HCT116 (cell line): ENCODE measurements at regions not wholly inside any gene's neighbourhood (a gene's known extent, or its start where the extent isn't known, plus 50 kb on each side); places are given as distances from the start of the nearest gene placed in this dataset.

Source experiments
- EZH2 ChIP-seq: fragments of 200-600 bp; sonication (generic); IDR thresholded peaks from 2 replicates; pipeline ENCODE4 v1.6.1; 2017; ENCODE audit warnings: antibody characterized with exemption, mixed run types
- MAX ChIP-seq: IDR thresholded peaks from 2 replicates; pipeline ENCODE4 v1.6.1; 2012
- POLR2A ChIP-seq: IDR thresholded peaks from 2 replicates; pipeline ENCODE4 v1.7.0; 2011; ENCODE audit warnings: borderline replicate concordance; ENCODE audit not compliant: insufficient read depth, insufficient read length; ENCODE audit errors: extremely low read depth
- POLR2AphosphoS5 ChIP-seq: IDR thresholded peaks from 2 replicates; pipeline ENCODE4 v1.6.1; 2011; ENCODE audit warnings: mild to moderate bottlenecking, low read depth, low read length, moderate library complexity
- YY1 ChIP-seq: IDR thresholded peaks from 2 replicates; pipeline ENCODE4 v1.6.1; 2011; ENCODE audit warnings: low read length, low read depth, moderate library complexity, mild to moderate bottlenecking; ENCODE audit not compliant: insufficient replicate concordance; ENCODE audit errors: extremely low read depth
- TF ChIP-seq, protein P1 (sequence below), 3 experiments: fragments of 200-600 bp in 1 of 3; sonication (generic) in 1 of 3; IDR thresholded peaks in 2 of 3; conservative IDR thresholded peaks in 1 of 3; 2 replicates each; pipeline ENCODE4 v1.5.1; 2012 to 2017; ENCODE audit warnings: low read depth in 2 of 3, low read length in 2 of 3, antibody characterized with exemption in 1 of 3, borderline replicate concordance in 1 of 3, control low read depth in 1 of 3, mild to moderate bottlenecking in 1 of 3, mixed read lengths in 1 of 3, mixed run types in 1 of 3, moderate library complexity in 1 of 3; ENCODE audit not compliant: insufficient read depth in 1 of 3

DNA sequence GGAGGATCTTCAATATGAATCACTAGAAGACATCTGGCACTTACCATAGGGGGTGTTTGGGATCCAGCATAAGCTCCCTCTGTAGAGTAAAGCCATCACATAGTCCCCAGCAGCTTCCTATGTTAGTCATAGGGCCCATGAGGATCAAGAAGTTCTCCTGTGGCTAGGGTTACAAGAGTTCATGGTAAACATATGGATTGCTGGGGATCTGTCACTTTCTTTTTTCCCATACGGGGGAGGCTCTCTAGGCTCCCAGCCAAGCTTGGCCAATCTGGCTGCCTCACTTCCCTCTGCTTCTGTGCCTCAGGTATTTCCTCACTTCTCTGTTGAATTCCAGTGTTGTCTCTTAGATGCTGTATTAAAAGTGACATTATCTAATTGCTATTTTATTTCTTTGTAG is 597.9 kb downstream of the PDCD6IP start:
- TF ChIP-seq, protein P1, sequence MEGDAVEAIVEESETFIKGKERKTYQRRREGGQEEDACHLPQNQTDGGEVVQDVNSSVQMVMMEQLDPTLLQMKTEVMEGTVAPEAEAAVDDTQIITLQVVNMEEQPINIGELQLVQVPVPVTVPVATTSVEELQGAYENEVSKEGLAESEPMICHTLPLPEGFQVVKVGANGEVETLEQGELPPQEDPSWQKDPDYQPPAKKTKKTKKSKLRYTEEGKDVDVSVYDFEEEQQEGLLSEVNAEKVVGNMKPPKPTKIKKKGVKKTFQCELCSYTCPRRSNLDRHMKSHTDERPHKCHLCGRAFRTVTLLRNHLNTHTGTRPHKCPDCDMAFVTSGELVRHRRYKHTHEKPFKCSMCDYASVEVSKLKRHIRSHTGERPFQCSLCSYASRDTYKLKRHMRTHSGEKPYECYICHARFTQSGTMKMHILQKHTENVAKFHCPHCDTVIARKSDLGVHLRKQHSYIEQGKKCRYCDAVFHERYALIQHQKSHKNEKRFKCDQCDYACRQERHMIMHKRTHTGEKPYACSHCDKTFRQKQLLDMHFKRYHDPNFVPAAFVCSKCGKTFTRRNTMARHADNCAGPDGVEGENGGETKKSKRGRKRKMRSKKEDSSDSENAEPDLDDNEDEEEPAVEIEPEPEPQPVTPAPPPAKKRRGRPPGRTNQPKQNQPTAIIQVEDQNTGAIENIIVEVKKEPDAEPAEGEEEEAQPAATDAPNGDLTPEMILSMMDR (IDR thresholded peaks at IDR 0.05 in 2 of 3, conservative IDR thresholded peaks at IDR 0.05 in 1 of 3; ENCODE audit: borderline replicate concordance in 1 of 3, insufficient read depth in 1 of 3, low read depth in 2 of 3, low read length in 2 of 3) = no peak
- TF ChIP-seq POLR2A (no peak), EZH2 (no peak), POLR2AphosphoS5 (no peak), YY1 (no peak), MAX (no peak)
